ENCODE measurements at regions not wholly inside any gene's neighbourhood (a gene's known extent, or its start where the extent isn't known, plus 50 kb on each side); places are given as distances from the start of the nearest gene placed in this dataset.

- Mint-ChIP-seq H3K4me1 (ENCODE audit: low read depth, unreplicated experiment) (peaks cover 33% of the 10 kb centered on the region), H3K27me3 (ENCODE audit: unreplicated experiment) (no peaks in the 10 kb centered on the region), H3K9me3 (ENCODE audit: low read depth, unreplicated experiment) (peaks cover 4% of the 10 kb centered on the region), H3K36me3 (ENCODE audit: insufficient read depth, unreplicated experiment) (no peaks in the 10 kb centered on the region), H3K27ac (ENCODE audit: unreplicated experiment) (no peak overlapping the region), H3K4me3 (ENCODE audit: low read depth, unreplicated experiment) (no peak overlapping the region)
- DNase-seq = no peak
- intact Hi-C loops (cut with micrococcal nuclease; ENCODE audit: unreplicated experiment) = loop anchor here (10.0 kb wide), 1 partner anchor 135 kb away; no protein-coding TSS in a partner anchor
- no TSS peak for BruUV-seq (replicated peaks)
- no peak for TF ChIP-seq CTCF (IDR thresholded peaks at IDR 0.05; ENCODE audit: unreplicated experiment)
- CTCF ChIA-PET = no interaction called here
Measured at GRCh38 chr1:87929906-87930305, 601.2 kb downstream of the LMO4 start.

GRCh38 chr1:87930796-87931195, 602.1 kb downstream of the LMO4 start:
- no peak for TF ChIP-seq CTCF (IDR thresholded peaks at IDR 0.05; ENCODE audit: unreplicated experiment)
- H3K27me3 Mint-ChIP-seq (ENCODE audit: unreplicated experiment) = no peaks in the 10 kb centered on the region
- intact Hi-C loops (cut with micrococcal nuclease; ENCODE audit: unreplicated experiment) = no loop called here
- H3K4me3 Mint-ChIP-seq (ENCODE audit: low read depth, unreplicated experiment) = no peak overlapping the region
- CTCF ChIA-PET = no interaction called here
- H3K36me3 Mint-ChIP-seq (ENCODE audit: insufficient read depth, unreplicated experiment) = no peaks in the 10 kb centered on the region
- peaks cover 4% of the 10 kb centered on the region for H3K9me3 Mint-ChIP-seq (ENCODE audit: low read depth, unreplicated experiment)
- BruUV-seq (replicated peaks) = no TSS peak
- H3K4me1 Mint-ChIP-seq (ENCODE audit: low read depth, unreplicated experiment) = peaks cover 33% of the 10 kb centered on the region
- H3K27ac Mint-ChIP-seq (ENCODE audit: unreplicated experiment) = no peak overlapping the region
- no peak for DNase-seq

GRCh38 chr1:87933171-87933570, 604.5 kb downstream of the LMO4 start:
- no peak for DNase-seq
- intact Hi-C loops (cut with micrococcal nuclease; ENCODE audit: unreplicated experiment) = no loop called here
- Mint-ChIP-seq H3K27ac (ENCODE audit: unreplicated experiment) (no peak overlapping the region), H3K4me3 (ENCODE audit: low read depth, unreplicated experiment) (no peak overlapping the region), H3K36me3 (ENCODE audit: insufficient read depth, unreplicated experiment) (no peaks in the 10 kb centered on the region), H3K27me3 (ENCODE audit: unreplicated experiment) (no peaks in the 10 kb centered on the region), H3K4me1 (ENCODE audit: low read depth, unreplicated experiment) (peaks cover 23% of the 10 kb centered on the region), H3K9me3 (ENCODE audit: low read depth, unreplicated experiment) (peaks cover 4% of the 10 kb centered on the region)
- CTCF ChIA-PET = no interaction called here
- no TSS peak for BruUV-seq (replicated peaks)
- no peak for TF ChIP-seq CTCF (IDR thresholded peaks at IDR 0.05; ENCODE audit: unreplicated experiment)

- no peak for TF ChIP-seq CTCF (IDR thresholded peaks at IDR 0.05; ENCODE audit: unreplicated experiment)
- Mint-ChIP-seq H3K27ac (ENCODE audit: unreplicated experiment) (no peak overlapping the region), H3K9me3 (ENCODE audit: low read depth, unreplicated experiment) (peaks cover 4% of the 10 kb centered on the region), H3K4me3 (ENCODE audit: low read depth, unreplicated experiment) (no peak overlapping the region), H3K27me3 (ENCODE audit: unreplicated experiment) (no peaks in the 10 kb centered on the region), H3K36me3 (ENCODE audit: insufficient read depth, unreplicated experiment) (no peaks in the 10 kb centered on the region), H3K4me1 (ENCODE audit: low read depth, unreplicated experiment) (peaks cover 9% of the 10 kb centered on the region)
- no peak for DNase-seq
- intact Hi-C loops (cut with micrococcal nuclease; ENCODE audit: unreplicated experiment) = no loop called here
- no TSS peak for BruUV-seq (replicated peaks)
- CTCF ChIA-PET = no interaction called here
Measured at GRCh38 chr1:87935130-87935529, 606.5 kb downstream of the LMO4 start.
